ENCODE measurements at regions not wholly inside any gene's neighbourhood (a gene's known extent, or its start where the extent isn't known, plus 50 kb on each side); places are given as distances from the start of the nearest gene placed in this dataset.

GRCh38 chr6:6973721-6974120 is 134.0 kb upstream of the RREB1 start:
- no peak for TF ChIP-seq CTCF (conservative IDR thresholded peaks at IDR 0.05; ENCODE audit: low read length)
- no peak for TF ChIP-seq EZH2phosphoT487 (IDR thresholded peaks at IDR 0.05; ENCODE audit: borderline replicate concordance, low read depth, low read length)
